Testis (tissue), 2 donors: ENCODE measurements at regions not wholly inside any gene's neighbourhood (a gene's known extent, or its start where the extent isn't known, plus 50 kb on each side); places are given as distances from the start of the nearest gene placed in this dataset.
"Not testable (repeated sequence)": the region's sequence is repeated elsewhere in the genome, so short reads cannot be mapped to it uniquely, and the experiment has no call there.

Experiments used
- DNase-seq: peaks from one replicate; pipeline ENCODE4 v3.0.0-alpha.2; 2019
- H3K27ac ChIP-seq, 2 donors: fragments of 200-600 bp; sonication (generic); one replicate each; pipeline ENCODE4 v1.5.1; 2019
- H3K27me3 ChIP-seq: fragments of 200-600 bp; sonication (generic); one replicate; pipeline ENCODE4 v1.5.1; 2019
- H3K36me3 ChIP-seq: fragments of 200-600 bp; sonication (generic); one replicate; pipeline ENCODE4 v1.5.1; 2017; ENCODE audit warnings: low read depth; ENCODE audit errors: missing control alignments
- H3K4me1 ChIP-seq: fragments of 200-600 bp; sonication (generic); one replicate; pipeline ENCODE4 v1.5.1; 2019
- H3K4me3 ChIP-seq, 2 donors: fragments of 200-600 bp; sonication (generic); one replicate each; pipeline ENCODE4 v1.5.1; 2017 to 2019
- H3K9me3 ChIP-seq: fragments of 200-600 bp; sonication (generic); one replicate; pipeline ENCODE4 v1.5.1; 2017
- CTCF ChIP-seq, 3 experiments: fragments of 450-650 bp in 2 of 3; fragments of 200-600 bp in 1 of 3; sonication (generic) in 1 of 3; IDR thresholded peaks; one replicate each; pipeline ENCODE4 v1.5.1; 2016 to 2019; ENCODE audit warnings: antibody characterized with exemption in 3 of 3, mild to moderate bottlenecking in 2 of 3, moderate library complexity in 1 of 3
- POLR2A ChIP-seq: fragments of 450-650 bp; IDR thresholded peaks from one replicate; pipeline ENCODE4 v1.6.1; 2017; ENCODE audit warnings: antibody characterized with exemption, mild to moderate bottlenecking, moderate library complexity
- WGBS, 2 donors: methylation state at CpG; one replicate each; pipeline ENCODE4 v1.1.5; 2018; 5-methylcytosine and 5-hydroxymethylcytosine counted together
- intact Hi-C: fragments of 100-400 bp; cut with DNase I; formaldehyde crosslinking; loops from one replicate; pipeline ENCODE4 v1.15.1; 2023; ENCODE audit warnings: low total_unique reads

GRCh38 chr5:54792611-54793404 lies 192.6 kb downstream of the ESM1 start:
- H3K4me1 ChIP-seq = no peaks in the 10 kb centered on the region
- 44 to 50% methylated on average over 2 of the region's 2 CpGs for WGBS, 2 donors
- H3K4me3 ChIP-seq = no peak overlapping the region
- H3K27me3 ChIP-seq = no peaks in the 10 kb centered on the region
- no peak overlapping the region for H3K27ac ChIP-seq
- TF ChIP-seq CTCF (IDR thresholded peaks at IDR 0.05) = no peak
- TF ChIP-seq POLR2A = no peak
- no peaks in the 10 kb centered on the region for H3K36me3 ChIP-seq
- DNase-seq = no peak
- intact Hi-C loops = no loop called here
- H3K9me3 ChIP-seq = no peaks in the 10 kb centered on the region

- H3K9me3 ChIP-seq, DNase-seq, H3K4me1 ChIP-seq, intact Hi-C loops, H3K27ac ChIP-seq, H3K4me3 ChIP-seq, H3K36me3 ChIP-seq, H3K27me3 ChIP-seq: not testable (repeated sequence)
- 88 to 89% methylated on average over 3 of the region's 3 CpGs for WGBS, 2 donors
These were observed 197.5 kb downstream of the ESM1 start for GRCh38 chr5:54787910-54788309.

DNA sequence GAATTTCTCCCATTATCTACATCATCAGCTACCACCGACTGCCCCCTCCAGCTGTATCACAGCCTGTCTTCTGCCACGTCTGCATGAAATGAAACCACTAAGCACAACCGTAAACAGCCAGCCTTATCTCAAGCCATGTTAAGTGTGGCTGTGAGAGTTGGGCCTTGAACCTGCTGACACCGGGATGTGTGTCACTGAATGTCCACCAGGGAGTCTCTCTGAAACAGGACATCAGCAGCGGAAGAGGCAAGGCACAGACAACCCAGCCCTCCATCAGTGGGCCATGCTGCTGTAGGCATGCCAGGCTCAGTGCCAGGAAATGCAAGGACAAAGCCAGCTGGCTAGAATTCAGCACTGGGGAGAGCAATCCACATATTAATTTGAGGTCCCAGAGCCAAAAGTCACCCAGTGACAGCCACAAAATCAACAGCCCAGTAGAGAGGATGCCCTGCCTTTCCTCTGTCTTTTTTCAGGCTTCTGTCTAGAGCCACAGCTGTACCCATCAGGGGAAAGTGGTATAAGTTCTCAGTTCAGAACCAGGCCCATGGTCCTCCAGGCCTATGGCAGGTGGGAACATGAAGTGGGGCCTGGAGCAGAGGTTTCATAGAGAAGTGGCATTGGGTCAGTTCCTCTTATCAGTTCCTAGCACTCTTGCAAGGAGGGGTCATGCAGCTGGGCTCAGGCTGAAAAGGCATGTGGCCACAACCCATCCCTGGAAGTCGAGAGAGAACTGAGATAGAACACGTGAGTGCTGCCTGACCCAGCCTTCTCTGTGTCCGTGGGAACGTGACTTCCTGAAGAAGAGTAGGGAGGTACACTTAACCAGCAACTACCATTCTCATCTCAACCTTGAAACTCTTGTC lies 199.4 kb downstream of the ESM1 start:
- no peaks in the 10 kb centered on the region for H3K27me3 ChIP-seq
- peak; percentile 67 for DNase-seq
- TF ChIP-seq POLR2A (no peak), CTCF (IDR thresholded peaks at IDR 0.05) (no peak)
- WGBS, 2 donors = 38 to 46% methylated on average over 6 to 9 of the region's 9 CpGs
- no peaks in the 10 kb centered on the region for H3K36me3 ChIP-seq
- peak overlapping the region in 1 of 2 donors; percentile 24 for H3K27ac ChIP-seq
- intact Hi-C loops = no loop called here
- no peak overlapping the region for H3K4me3 ChIP-seq
- H3K4me1 ChIP-seq = peaks cover 9% of the 10 kb centered on the region
- H3K9me3 ChIP-seq = no peaks in the 10 kb centered on the region

DNA sequence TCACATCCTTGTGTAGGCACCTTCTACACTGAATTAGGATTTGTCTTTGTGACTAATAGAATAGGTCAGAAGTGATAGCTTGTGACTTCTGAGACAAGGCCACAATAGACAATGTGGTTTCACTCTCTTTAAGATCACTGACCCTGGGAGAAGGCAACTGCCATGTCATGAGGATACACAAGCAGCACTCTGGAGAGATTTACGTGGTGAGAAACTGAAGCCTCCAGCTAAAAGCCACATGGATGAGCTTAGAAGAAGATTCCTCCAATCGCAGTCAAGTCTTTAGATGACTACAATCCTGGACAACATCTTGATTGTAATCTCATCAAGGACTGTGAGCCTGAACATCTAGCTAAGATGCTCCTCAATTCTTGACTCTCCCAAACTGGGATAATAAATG lies 206.6 kb downstream of the ESM1 start:
- no peak overlapping the region for H3K4me3 ChIP-seq
- WGBS, 2 donors = 84 to 91% methylated on average over 2 of the region's 2 CpGs
- intact Hi-C loops = no loop called here
- no peaks in the 10 kb centered on the region for H3K9me3 ChIP-seq
- no peaks in the 10 kb centered on the region for H3K36me3 ChIP-seq
- H3K27me3 ChIP-seq = no peaks in the 10 kb centered on the region
- no peak overlapping the region for H3K27ac ChIP-seq
- no peaks in the 10 kb centered on the region for H3K4me1 ChIP-seq
- DNase-seq = no peak
- TF ChIP-seq CTCF (IDR thresholded peaks at IDR 0.05) = no peak
- TF ChIP-seq POLR2A = no peak

- TF ChIP-seq POLR2A = no peak
- TF ChIP-seq CTCF (IDR thresholded peaks at IDR 0.05) = no peak
- intact Hi-C loops = no loop called here
- H3K27me3 ChIP-seq = no peaks in the 10 kb centered on the region
- no peaks in the 10 kb centered on the region for H3K4me1 ChIP-seq
- H3K27ac ChIP-seq = no peak overlapping the region
- no peak for DNase-seq
- H3K4me3 ChIP-seq = no peak overlapping the region
- no peaks in the 10 kb centered on the region for H3K9me3 ChIP-seq
- no peaks in the 10 kb centered on the region for H3K36me3 ChIP-seq
These were observed 209.7 kb downstream of the ESM1 start for GRCh38 chr5:54775645-54776044.
